ENCODE measurements at regions not wholly inside any gene's neighbourhood (a gene's known extent, or its start where the extent isn't known, plus 50 kb on each side); places are given as distances from the start of the nearest gene placed in this dataset.

GRCh38 chr4:158015241-158015640, 157.6 kb downstream of the GASK1B start:
- H3K9me3 ChIP-seq, result no peaks in the 10 kb centered on the region
- peaks cover 0 to 34% (median 13%) of the 10 kb centered on the region in 4 donors for H3K4me1 ChIP-seq
- TF ChIP-seq CTCF (IDR thresholded peaks at IDR 0.05) (no peak), POLR2AphosphoS5 (IDR thresholded peaks at IDR 0.05) (no peak), EP300 (IDR thresholded peaks at IDR 0.05) (no peak), POLR2A (IDR thresholded peaks at IDR 0.05) (no peak)
- no peaks in the 10 kb centered on the region for H3K27me3 ChIP-seq
- no peak overlapping the region for H3K4me3 ChIP-seq
- no peak for DNase-seq
- intact Hi-C loops (cut with DNase I), result no loop called here
- H3K36me3 ChIP-seq, result no peaks in the 10 kb centered on the region
- 76 to 79% methylated on average over 3 of the region's 3 CpGs for WGBS, 2 donors
- H3K27ac ChIP-seq, result peak overlapping the region in 1 of 4 donors; percentile 32

- DNase-seq, result no peak
- Histone ChIP-seq H3K4me3 (no peak overlapping the region), H3K36me3 (no peaks in the 10 kb centered on the region), H3K27me3 (no peaks in the 10 kb centered on the region), H3K27ac (no peak overlapping the region), H3K9me3 (no peaks in the 10 kb centered on the region), H3K4me1 (peaks cover 0 to 22% (median 7%) of the 10 kb centered on the region in 4 donors)
- intact Hi-C loops (cut with DNase I), result no loop called here
- no peak for TF ChIP-seq CTCF (IDR thresholded peaks at IDR 0.05)
- no peak for TF ChIP-seq POLR2AphosphoS5 (IDR thresholded peaks at IDR 0.05)
- TF ChIP-seq EP300 (IDR thresholded peaks at IDR 0.05), result no peak
- TF ChIP-seq POLR2A (IDR thresholded peaks at IDR 0.05), result no peak
Measured at GRCh38 chr4:158013858-158014257, 159.0 kb downstream of the GASK1B start.

- H3K27ac ChIP-seq, result no peak overlapping the region
- peaks cover 0 to 41% (median 26%) of the 10 kb centered on the region in 4 donors for H3K4me1 ChIP-seq
- 81 to 84% methylated on average over 5 of the region's 5 CpGs for WGBS, 2 donors
- DNase-seq, result no peak
- no peaks in the 10 kb centered on the region for H3K36me3 ChIP-seq
- no peak for TF ChIP-seq EP300 (IDR thresholded peaks at IDR 0.05)
- TF ChIP-seq POLR2A (IDR thresholded peaks at IDR 0.05), result no peak
- no peak for TF ChIP-seq POLR2AphosphoS5 (IDR thresholded peaks at IDR 0.05)
- TF ChIP-seq CTCF (IDR thresholded peaks at IDR 0.05), result no peak
- H3K27me3 ChIP-seq, result no peaks in the 10 kb centered on the region
- H3K4me3 ChIP-seq, result no peak overlapping the region
- no peaks in the 10 kb centered on the region for H3K9me3 ChIP-seq
- intact Hi-C loops (cut with DNase I), result no loop called here
Measured at GRCh38 chr4:158010361-158010760, 162.5 kb downstream of the GASK1B start.

- DNase-seq, result no peak
Measured at GRCh38 chr4:158008551-158009218, 164.1 kb downstream of the GASK1B start.

More at GRCh38 chr4:158008551-158009218, 164.1 kb downstream of the GASK1B start:
- no peak for TF ChIP-seq EP300 (IDR thresholded peaks at IDR 0.05)
- TF ChIP-seq POLR2AphosphoS5 (IDR thresholded peaks at IDR 0.05), result no peak
- TF ChIP-seq POLR2A (IDR thresholded peaks at IDR 0.05), result no peak
- no peak for TF ChIP-seq CTCF (IDR thresholded peaks at IDR 0.05)
- 88 to 89% methylated on average over 6 of the region's 6 CpGs for WGBS, 2 donors
- peak overlapping the region; percentile 31 to 69 (median 60) for H3K27ac ChIP-seq
- no peaks in the 10 kb centered on the region for H3K36me3 ChIP-seq
- no peaks in the 10 kb centered on the region for H3K27me3 ChIP-seq
- no peaks in the 10 kb centered on the region for H3K9me3 ChIP-seq
- intact Hi-C loops (cut with DNase I), result no loop called here
- H3K4me3 ChIP-seq, result no peak overlapping the region
- peaks cover 0 to 54% (median 35%) of the 10 kb centered on the region in 4 donors for H3K4me1 ChIP-seq

Measured in sigmoid colon (tissue), 6 donors.